Activated T-helper 2 cell treated with anti-CD3 and anti-CD28 coated beads, Interferon-gamma antibody, Interleukin-2, Interleukin-4, amounts not matched to agents 10 μg/mL and 5 μg/mL and 100 μg/mL, durations not matched to agents 14 hours and 24 hours and 36 hours (primary cell): ENCODE measurements at regions not wholly inside any gene's neighbourhood (a gene's known extent, or its start where the extent isn't known, plus 50 kb on each side); places are given as distances from the start of the nearest gene placed in this dataset.
"Not testable (repeated sequence)": the region's sequence is repeated elsewhere in the genome, so short reads cannot be mapped to it uniquely, and the experiment has no call there.

ENCODE experiments used
- DNase-seq: peaks from one replicate; pipeline ENCODE4 v3.0.0; 2021; ENCODE audit warnings: low spot score
- H3K27ac Mint-ChIP-seq: one replicate; pipeline ENCODE4 v1.8.0; 2021; ENCODE audit warnings: mixed read lengths
- H3K27me3 Mint-ChIP-seq: one replicate; pipeline ENCODE4 v1.8.0; 2021; ENCODE audit warnings: low read depth, mixed read lengths
- H3K36me3 Mint-ChIP-seq: one replicate; pipeline ENCODE4 v1.8.0; 2021; ENCODE audit warnings: low read depth, mixed read lengths
- H3K4me1 Mint-ChIP-seq: one replicate; pipeline ENCODE4 v1.8.0; 2021; ENCODE audit warnings: low read depth, mixed read lengths
- H3K4me3 Mint-ChIP-seq: one replicate; pipeline ENCODE4 v1.8.0; 2021; ENCODE audit warnings: low read depth, mild to moderate bottlenecking, moderate library complexity, mixed read lengths
- H3K9me3 Mint-ChIP-seq: one replicate; pipeline ENCODE4 v1.8.0; 2021; ENCODE audit warnings: mixed read lengths
- intact Hi-C: fragments of 100-400 bp; cut with micrococcal nuclease; formaldehyde crosslinking; loops from one replicate; pipeline ENCODE4 v1.15.1; 2023

DNA sequence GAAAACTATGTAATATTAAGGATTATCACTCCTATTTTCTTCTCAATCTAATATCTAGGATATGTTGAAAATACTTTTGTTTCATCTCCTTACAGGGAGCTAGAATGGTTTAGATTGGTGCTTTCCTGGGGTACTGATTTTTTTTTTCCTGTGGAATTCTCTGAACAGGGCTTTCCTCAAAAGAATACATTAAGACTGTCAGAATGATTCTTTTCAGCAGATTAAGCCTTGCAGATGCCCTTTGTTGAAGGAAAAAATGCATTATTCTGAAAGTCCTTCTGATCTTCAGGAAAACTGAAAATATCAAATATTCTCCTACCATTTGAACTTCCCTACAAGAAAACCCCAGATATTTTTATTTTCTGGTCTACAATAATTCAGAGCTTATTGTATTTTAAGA, 178.9 kb downstream of the SOX4 start:
- intact Hi-C loops, result no loop called here
- Mint-ChIP-seq H3K27ac (no peak overlapping the region), H3K36me3 (no peaks in the 10 kb centered on the region), H3K9me3 (no peaks in the 10 kb centered on the region), H3K4me1 (peaks cover 11% of the 10 kb centered on the region), H3K4me3 (no peak overlapping the region), H3K27me3 (no peaks in the 10 kb centered on the region)
- no peak for DNase-seq

DNA sequence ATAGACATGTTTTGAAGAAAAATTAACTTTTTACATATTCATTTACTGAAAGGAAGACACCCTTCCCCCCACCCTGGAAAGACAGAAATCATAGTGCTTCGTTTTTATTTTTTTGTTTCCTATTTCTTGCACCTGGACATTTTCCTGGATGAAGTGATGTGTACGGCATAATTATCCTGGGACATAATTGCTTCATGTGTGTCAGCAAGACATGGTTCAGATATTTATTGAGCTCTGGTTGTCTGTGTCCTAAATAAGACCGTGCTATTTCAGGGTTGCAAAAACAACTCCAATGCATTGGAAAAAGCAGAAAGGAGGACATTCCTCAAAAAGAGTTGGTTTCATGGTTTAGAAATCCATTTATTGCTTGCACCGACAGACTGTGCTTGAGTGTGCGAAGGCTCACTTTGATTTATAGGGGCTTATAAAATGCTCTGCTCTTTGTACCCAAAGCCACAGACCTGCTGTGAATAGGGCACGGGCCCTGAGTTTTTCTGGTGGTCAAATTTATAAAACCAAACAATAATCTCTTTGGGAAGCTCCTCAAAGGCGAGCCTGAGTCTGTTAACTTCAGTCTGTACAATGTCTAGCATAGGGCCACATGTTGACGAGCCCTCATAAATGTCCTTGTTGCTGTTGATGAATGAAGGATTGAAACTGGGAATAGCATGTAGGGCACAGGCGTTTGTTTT, 179.5 kb downstream of the SOX4 start:
- no peak for DNase-seq
- H3K4me1 Mint-ChIP-seq, result peaks cover 8% of the 10 kb centered on the region
- H3K27me3 Mint-ChIP-seq, result no peaks in the 10 kb centered on the region
- H3K27ac Mint-ChIP-seq, result no peak overlapping the region
- intact Hi-C loops, result no loop called here
- H3K36me3 Mint-ChIP-seq, result no peaks in the 10 kb centered on the region
- no peak overlapping the region for H3K4me3 Mint-ChIP-seq
- no peaks in the 10 kb centered on the region for H3K9me3 Mint-ChIP-seq

DNA sequence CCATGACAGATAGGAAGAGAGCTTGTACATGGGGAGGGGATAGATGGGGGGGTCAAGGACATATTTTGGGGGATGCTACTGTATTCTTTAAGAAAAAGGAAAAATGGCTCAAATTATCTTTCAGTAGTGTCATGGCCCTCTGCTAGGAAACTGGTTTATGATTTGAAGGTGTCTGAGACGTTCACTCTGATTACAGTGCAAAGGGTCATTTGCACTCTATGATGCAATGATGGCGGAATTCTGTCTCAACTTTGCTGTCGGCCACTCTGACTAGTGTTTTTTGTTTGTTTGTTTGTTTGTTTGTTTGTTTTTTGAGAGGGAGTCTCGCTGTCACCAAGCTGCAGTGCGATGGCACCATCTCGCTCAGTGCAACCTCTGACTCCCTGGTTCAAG, 180.0 kb downstream of the SOX4 start:
- DNase-seq, result no peak
- no peak overlapping the region for H3K27ac Mint-ChIP-seq
- no peak overlapping the region for H3K4me3 Mint-ChIP-seq
- intact Hi-C loops, result no loop called here
- no peaks in the 10 kb centered on the region for H3K36me3 Mint-ChIP-seq
- H3K4me1 Mint-ChIP-seq, result peaks cover 2% of the 10 kb centered on the region
- H3K9me3 Mint-ChIP-seq, result no peaks in the 10 kb centered on the region
- no peaks in the 10 kb centered on the region for H3K27me3 Mint-ChIP-seq

GRCh38 chr6:21777846-21778245, 184.3 kb downstream of the SOX4 start:
- Mint-ChIP-seq H3K9me3 (no peaks in the 10 kb centered on the region), H3K4me3 (no peak overlapping the region), H3K27me3 (no peaks in the 10 kb centered on the region), H3K27ac (no peak overlapping the region), H3K36me3 (no peaks in the 10 kb centered on the region), H3K4me1 (no peaks in the 10 kb centered on the region)
- DNase-seq, result no peak
- intact Hi-C loops, result no loop called here

GRCh38 chr6:21780141-21780540, 186.6 kb downstream of the SOX4 start:
- no peaks in the 10 kb centered on the region for H3K27me3 Mint-ChIP-seq
- DNase-seq, result no peak
- no peak overlapping the region for H3K4me3 Mint-ChIP-seq
- no peaks in the 10 kb centered on the region for H3K4me1 Mint-ChIP-seq
- no peaks in the 10 kb centered on the region for H3K36me3 Mint-ChIP-seq
- H3K9me3 Mint-ChIP-seq, result no peaks in the 10 kb centered on the region
- no peak overlapping the region for H3K27ac Mint-ChIP-seq
- intact Hi-C loops, result no loop called here

- no peaks in the 10 kb centered on the region for H3K4me1 Mint-ChIP-seq
- no peaks in the 10 kb centered on the region for H3K27me3 Mint-ChIP-seq
- H3K27ac Mint-ChIP-seq, result no peak overlapping the region
- intact Hi-C loops, result no loop called here
- DNase-seq, result no peak
- no peak overlapping the region for H3K4me3 Mint-ChIP-seq
- no peaks in the 10 kb centered on the region for H3K9me3 Mint-ChIP-seq
- no peaks in the 10 kb centered on the region for H3K36me3 Mint-ChIP-seq
Measured at GRCh38 chr6:21780679-21781078, 187.1 kb downstream of the SOX4 start.

DNA sequence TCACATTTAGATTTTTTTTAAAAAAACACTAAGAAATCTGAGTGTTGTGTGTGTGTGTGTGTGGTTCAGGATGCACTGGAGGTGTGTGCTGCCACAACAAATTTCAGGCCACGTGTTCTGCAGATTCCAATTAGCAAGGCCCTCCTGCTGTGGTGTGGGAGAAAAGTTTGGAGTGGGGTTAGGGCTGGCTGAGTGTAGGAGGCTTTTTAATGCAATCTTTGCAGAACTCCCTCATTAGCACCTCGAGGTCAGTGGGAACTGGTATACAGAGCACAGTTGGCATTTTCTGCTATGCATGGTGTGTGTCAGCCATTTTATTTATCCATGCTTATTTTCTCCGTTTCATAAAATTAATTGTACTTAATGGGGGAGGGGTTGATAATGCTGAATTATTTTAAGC, 187.6 kb downstream of the SOX4 start:
- Mint-ChIP-seq H3K9me3 (no peaks in the 10 kb centered on the region), H3K27ac (no peak overlapping the region), H3K36me3 (no peaks in the 10 kb centered on the region), H3K4me1 (no peaks in the 10 kb centered on the region), H3K27me3 (no peaks in the 10 kb centered on the region), H3K4me3 (no peak overlapping the region)
- DNase-seq, result no peak
- intact Hi-C loops, result no loop called here

- no peak overlapping the region for H3K27ac Mint-ChIP-seq
- peaks cover 4% of the 10 kb centered on the region for H3K9me3 Mint-ChIP-seq
- no peak for DNase-seq
- intact Hi-C loops, result no loop called here
- H3K27me3 Mint-ChIP-seq, result no peaks in the 10 kb centered on the region
- no peaks in the 10 kb centered on the region for H3K4me1 Mint-ChIP-seq
- no peak overlapping the region for H3K4me3 Mint-ChIP-seq
- H3K36me3 Mint-ChIP-seq, result no peaks in the 10 kb centered on the region
Measured at GRCh38 chr6:21785164-21785563, 191.6 kb downstream of the SOX4 start.

DNA sequence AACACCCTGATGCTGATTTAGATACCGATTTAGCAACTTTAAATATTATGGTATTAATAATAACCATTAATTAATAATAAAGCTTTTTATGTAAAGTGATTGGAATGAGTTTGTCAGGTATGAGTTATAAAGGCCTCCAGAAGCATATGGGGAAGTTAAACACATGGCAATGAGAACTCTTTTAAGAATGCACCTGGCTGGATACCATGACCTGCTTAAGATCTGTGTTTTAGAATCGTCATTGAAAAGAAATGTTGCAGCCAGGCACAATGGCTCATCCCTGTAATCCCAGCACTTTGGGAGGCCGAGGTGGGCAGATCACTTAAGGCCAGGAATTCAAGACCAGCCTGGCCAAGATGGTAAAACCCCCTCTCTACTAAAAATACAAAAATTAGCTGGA, 197.5 kb downstream of the SOX4 start:
- no peak for DNase-seq
- Mint-ChIP-seq H3K36me3 (no peaks in the 10 kb centered on the region), H3K4me1 (no peaks in the 10 kb centered on the region), H3K27me3 (no peaks in the 10 kb centered on the region), H3K9me3 (peaks cover 4% of the 10 kb centered on the region), H3K27ac (no peak overlapping the region), H3K4me3 (no peak overlapping the region)
- intact Hi-C loops, result no loop called here

- Mint-ChIP-seq H3K4me1 (no peaks in the 10 kb centered on the region), H3K36me3 (no peaks in the 10 kb centered on the region), H3K4me3 (no peak overlapping the region), H3K9me3 (peaks cover 4% of the 10 kb centered on the region), H3K27ac (no peak overlapping the region), H3K27me3 (no peaks in the 10 kb centered on the region)
- no peak for DNase-seq
- intact Hi-C loops, result no loop called here
Measured at GRCh38 chr6:21791581-21791980, 198.0 kb downstream of the SOX4 start.

DNA sequence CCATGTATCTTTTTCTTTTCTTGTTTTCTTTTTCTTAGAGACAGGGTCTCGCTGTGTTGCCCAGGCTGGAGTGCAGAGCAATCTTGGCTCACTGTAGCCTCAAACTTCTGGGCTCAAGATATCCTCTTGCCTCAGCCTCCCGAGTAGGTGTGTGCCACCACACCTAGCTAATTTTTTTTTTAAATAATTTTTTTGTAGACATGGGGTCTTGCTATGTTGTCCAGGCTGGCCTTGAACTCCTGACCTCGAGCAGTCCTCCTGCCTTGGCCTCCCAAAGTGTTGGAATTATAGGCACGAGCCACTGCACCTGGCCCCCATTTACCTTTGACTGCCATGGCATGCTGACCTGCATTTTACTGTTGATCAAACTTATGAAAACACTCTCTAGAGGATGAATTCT, 198.6 kb downstream of the SOX4 start:
- Mint-ChIP-seq H3K36me3 (no peaks in the 10 kb centered on the region), H3K4me3 (no peak overlapping the region), H3K27me3 (no peaks in the 10 kb centered on the region), H3K9me3 (peaks cover 4% of the 10 kb centered on the region), H3K4me1 (no peaks in the 10 kb centered on the region), H3K27ac (no peak overlapping the region)
- no peak for DNase-seq
- intact Hi-C loops, result no loop called here

DNA sequence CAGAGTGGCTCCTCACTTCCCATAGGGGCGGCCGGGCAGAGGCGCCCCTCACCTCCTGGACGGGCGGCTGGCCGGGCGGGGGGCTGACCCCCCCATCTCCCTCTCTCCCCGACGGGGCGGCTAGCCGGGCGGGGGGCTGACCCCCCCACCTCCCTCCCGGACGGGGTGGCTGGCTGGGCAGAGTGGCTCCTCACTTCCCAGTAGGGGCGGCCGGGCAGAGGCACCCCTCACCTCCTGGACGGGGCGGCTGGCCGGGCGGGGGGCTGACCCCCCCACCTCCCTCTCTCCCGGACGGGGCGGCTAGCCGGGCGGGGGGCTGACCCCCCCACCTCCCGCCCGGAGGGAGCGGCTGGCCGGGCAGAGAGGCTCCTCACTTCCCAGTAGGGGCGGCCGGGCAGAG, 203.4 kb downstream of the SOX4 start:
- DNase-seq, intact Hi-C loops, H3K27me3 Mint-ChIP-seq: not testable (repeated sequence)

DNA sequence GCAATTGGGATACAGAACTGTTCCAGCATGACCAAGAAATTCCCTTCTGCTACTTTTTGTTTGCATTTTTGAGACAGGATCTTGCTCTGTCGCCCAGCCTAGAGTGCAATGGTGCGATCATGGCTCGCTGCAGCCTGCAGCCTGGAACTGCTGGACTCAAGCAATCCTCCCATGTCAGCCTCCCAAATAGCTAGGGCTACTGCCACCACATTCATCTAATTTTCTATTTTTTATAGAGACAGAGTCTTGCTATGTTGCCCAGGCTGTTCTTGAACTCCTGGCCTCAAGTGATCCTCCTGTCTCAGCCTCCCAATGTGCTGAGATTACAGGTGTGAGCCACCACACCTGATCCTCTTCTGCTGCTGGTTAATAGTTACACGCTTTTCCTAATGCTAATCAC, 204.9 kb downstream of the SOX4 start:
- no peak for DNase-seq
- Mint-ChIP-seq H3K27ac (no peak overlapping the region), H3K4me1 (no peaks in the 10 kb centered on the region), H3K4me3 (no peak overlapping the region), H3K9me3 (peaks cover 4% of the 10 kb centered on the region), H3K27me3 (no peaks in the 10 kb centered on the region), H3K36me3 (no peaks in the 10 kb centered on the region)
- intact Hi-C loops, result no loop called here

More for the DNA sequence above, 203.4 kb downstream of the SOX4 start:
- not testable (repeated sequence) for H3K9me3 Mint-ChIP-seq, H3K36me3 Mint-ChIP-seq, H3K4me3 Mint-ChIP-seq, H3K4me1 Mint-ChIP-seq, H3K27ac Mint-ChIP-seq

DNA sequence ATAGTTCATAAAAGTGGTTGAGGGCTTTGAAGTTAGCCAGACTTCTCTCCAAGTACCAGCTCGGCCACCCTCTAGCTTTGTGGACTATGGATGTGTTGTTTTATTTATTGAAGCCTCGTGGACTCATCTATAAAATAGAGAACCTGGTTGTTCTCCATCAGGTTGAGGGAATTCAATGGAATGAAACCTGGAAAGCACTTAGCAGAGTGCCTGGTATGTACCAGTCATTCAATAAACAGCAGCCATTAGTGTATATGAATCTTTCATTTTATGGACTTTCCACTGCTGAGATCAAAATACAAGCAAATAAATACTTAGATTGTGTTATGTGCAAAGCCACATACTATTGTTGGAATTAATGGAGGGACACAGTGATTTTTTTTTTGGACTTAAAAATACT, 206.8 kb downstream of the SOX4 start:
- no peak for DNase-seq
- Mint-ChIP-seq H3K27me3 (no peaks in the 10 kb centered on the region), H3K9me3 (peaks cover 4% of the 10 kb centered on the region), H3K36me3 (no peaks in the 10 kb centered on the region), H3K4me1 (no peaks in the 10 kb centered on the region), H3K27ac (no peak overlapping the region), H3K4me3 (no peak overlapping the region)
- intact Hi-C loops, result no loop called here
